GM19025 (cell line): ENCODE measurements at regions not wholly inside any gene's neighbourhood (a gene's known extent, or its start where the extent isn't known, plus 50 kb on each side); places are given as distances from the start of the nearest gene placed in this dataset.

Experiments used
- ATAC-seq: cut with Tn5 transposase; IDR thresholded peaks from one replicate; pipeline ENCODE4 v1.9.1; 2021; ENCODE audit warnings: mild to moderate bottlenecking, low read depth, moderate library complexity; ENCODE audit not compliant: unreplicated experiment

GRCh38 chr2:129709001-129709955 is 270.2 kb upstream of the RAB6C start:
- ATAC-seq: no peak

- ATAC-seq: no peak
Observed at GRCh38 chr2:129709956-129710598, 269.4 kb upstream of the RAB6C start.

GRCh38 chr2:129710670-129711495 is 268.6 kb upstream of the RAB6C start:
- ATAC-seq: no peak

- ATAC-seq: no peak
Observed at GRCh38 chr2:129711816-129712675, 267.4 kb upstream of the RAB6C start.

- ATAC-seq: no peak
Observed at GRCh38 chr2:129712676-129712985, 266.8 kb upstream of the RAB6C start.

GRCh38 chr2:129713337-129713736 is 266.1 kb upstream of the RAB6C start:
- no peak for ATAC-seq

- no peak for ATAC-seq
Observed at GRCh38 chr2:129716781-129717559, 262.5 kb upstream of the RAB6C start.

GRCh38 chr2:129717560-129718130 is 261.8 kb upstream of the RAB6C start:
- ATAC-seq: no peak

GRCh38 chr2:129719335-129719734 is 260.1 kb upstream of the RAB6C start:
- ATAC-seq: no peak

- no peak for ATAC-seq
Observed at GRCh38 chr2:129720360-129720759, 259.1 kb upstream of the RAB6C start.

- ATAC-seq: no peak
Observed at GRCh38 chr2:129720761-129721160, 258.7 kb upstream of the RAB6C start.

GRCh38 chr2:129721236-129721635 is 258.2 kb upstream of the RAB6C start:
- ATAC-seq: no peak

GRCh38 chr2:129721846-129722245 is 257.6 kb upstream of the RAB6C start:
- ATAC-seq: no peak

GRCh38 chr2:129722306-129723019 is 257.0 kb upstream of the RAB6C start:
- ATAC-seq: no peak

- ATAC-seq: no peak
Observed at GRCh38 chr2:129723277-129724020, 256.0 kb upstream of the RAB6C start.

- no peak for ATAC-seq
Observed at GRCh38 chr2:129724021-129724757, 255.3 kb upstream of the RAB6C start.

- no peak for ATAC-seq
Observed at GRCh38 chr2:129726216-129726615, 253.2 kb upstream of the RAB6C start.
